GM12878 (cell line): ENCODE measurements at regions not wholly inside any gene's neighbourhood (a gene's known extent, or its start where the extent isn't known, plus 50 kb on each side); places are given as distances from the start of the nearest gene placed in this dataset.

Experiments
- ATAC-seq: fragments of 200-7000 bp; cut with Tn5 transposase; 3 replicates; pipeline ENCODE4 v1.9.1; 2020; ENCODE audit warnings: mild to moderate bottlenecking, moderate library complexity
- BruUV-seq: library from RNA; stranded (reverse); fragments of 400-500 nt; replicated peaks from 2 replicates; lab custom pipeline; 2021; lab: Mats Ljungman, UMichigan
- CTCF ChIA-PET: fragments of 300-600 bp; sonication (Branson Sonifier 250); formaldehyde crosslinking; extraction: SDS; loops from one replicate; lab custom pipeline; 2021; ENCODE audit warnings: inconsistent platforms; lab: Yijun Ruan, JAX
- POLR2A ChIA-PET: fragments of 350-600 bp; formaldehyde crosslinking; extraction: SDS; loops from one replicate; lab custom pipeline; 2021; ENCODE audit warnings: inconsistent platforms; lab: Charles Lee
- RAD21 ChIA-PET: fragments of 300-600 bp; sonication (Branson Sonifier 250); formaldehyde crosslinking; loops from one replicate; lab custom pipeline; 2023; ENCODE audit warnings: antibody characterized with exemption; ENCODE audit not compliant: unreplicated experiment; lab: Charles Lee
- SMC1A ChIA-PET: fragments of 300-600 bp; sonication (Branson Sonifier 250); formaldehyde crosslinking; loops from one replicate; lab custom pipeline; 2023; ENCODE audit not compliant: unreplicated experiment, uncharacterized antibody; lab: Charles Lee
- DNase-seq: peaks from one replicate; pipeline ENCODE4 v3.0.0-alpha.2; 2011; ENCODE audit warnings: low read depth, low spot score
- FAIRE-seq: peaks from 3 replicates; lab custom pipeline; 2011; peaks lifted over from hg19 to GRCh38; lab: Jason Lieb, UNC
- H2AFZ ChIP-seq: 2 replicates; pipeline ENCODE4 v1.6.0; 2011; ENCODE audit warnings: low read depth, low read length, control low read depth; ENCODE audit not compliant: control insufficient read depth
- H3K27ac ChIP-seq: 2 replicates; pipeline ENCODE4 v1.5.1; 2011; ENCODE audit warnings: control low read depth; ENCODE audit not compliant: control insufficient read depth, insufficient read depth
- H3K27me3 ChIP-seq, 2 experiments: replicated peaks in 1 of 2; 2 replicates each; pipeline versions ENCODE4 v1.6.0 to v1.6.1; 2011; ENCODE audit warnings: low read length in 1 of 2; ENCODE audit not compliant: control insufficient read depth in 2 of 2, insufficient read depth in 2 of 2
- H3K36me3 ChIP-seq, 2 experiments: 2 replicates each; pipeline ENCODE4 v1.5.1; 2011; ENCODE audit warnings: low read length in 1 of 2; ENCODE audit not compliant: control insufficient read depth in 2 of 2, insufficient read depth in 2 of 2
- H3K4me1 ChIP-seq: 2 replicates; pipeline ENCODE4 v1.6.1; 2011; ENCODE audit warnings: mild to moderate bottlenecking, low read length, moderate library complexity, mixed read lengths; ENCODE audit not compliant: control insufficient read depth, insufficient read depth
- H3K4me2 ChIP-seq: 2 replicates; pipeline ENCODE4 v1.6.0; 2011; ENCODE audit warnings: control low read depth; ENCODE audit not compliant: control insufficient read depth, insufficient read depth
- H3K4me3 ChIP-seq: fragments of 200-600 bp; sonication (generic); 2 replicates; pipeline ENCODE4 v1.5.1; 2016
- H3K79me2 ChIP-seq: 2 replicates; pipeline ENCODE4 v1.6.0; 2011; ENCODE audit warnings: low read length; ENCODE audit not compliant: control insufficient read depth, insufficient read depth
- H3K9ac ChIP-seq: 2 replicates; pipeline ENCODE4 v1.8.0; 2011; ENCODE audit warnings: low read length, control low read depth, mixed read lengths; ENCODE audit not compliant: control insufficient read depth, insufficient read depth
- H3K9me3 ChIP-seq: replicated peaks from 3 replicates; pipeline ENCODE4 v1.5.1; 2011; ENCODE audit warnings: mild to moderate bottlenecking, low read length; ENCODE audit not compliant: control insufficient read depth, insufficient read depth
- H4K20me1 ChIP-seq: 2 replicates; pipeline ENCODE4 v1.6.0; 2011; ENCODE audit not compliant: control insufficient read depth, insufficient read depth
- ATF2 ChIP-seq: IDR thresholded peaks from 2 replicates; pipeline ENCODE4 v1.6.1; 2012; ENCODE audit warnings: low read length, inconsistent platforms
- BMI1 ChIP-seq: fragments of 450-650 bp; IDR thresholded peaks from 2 replicates; pipeline ENCODE4 v1.6.1; 2016; ENCODE audit warnings: mild to moderate bottlenecking, moderate library complexity, borderline replicate concordance
- HDGF ChIP-seq: fragments of 450-650 bp; IDR thresholded peaks from 2 replicates; pipeline ENCODE4 v1.6.1; 2016; ENCODE audit warnings: antibody characterized with exemption
- KDM1A ChIP-seq: fragments of 200-600 bp; sonication (generic); IDR thresholded peaks from 2 replicates; pipeline ENCODE4 v1.6.1; 2016; ENCODE audit warnings: borderline replicate concordance
- LARP7 ChIP-seq: fragments of 450-650 bp; IDR thresholded peaks from 2 replicates; pipeline ENCODE4 v1.6.1; 2017; ENCODE audit warnings: mild to moderate bottlenecking
- MAX ChIP-seq: IDR thresholded peaks from 2 replicates; pipeline ENCODE4 v1.6.1; 2012; ENCODE audit warnings: low read depth, low read length, improper control_type of control experiment
- MYB ChIP-seq: fragments of 150-350 bp; IDR thresholded peaks from 2 replicates; pipeline ENCODE4 v1.6.1; 2014; ENCODE audit warnings: mild to moderate bottlenecking, low read depth, low read length, borderline replicate concordance
- NR2C1 ChIP-seq: fragments of 450-650 bp; IDR thresholded peaks from 2 replicates; pipeline ENCODE4 v1.6.1; 2017; ENCODE audit warnings: antibody characterized with exemption, mild to moderate bottlenecking, moderate library complexity
- PAX8 ChIP-seq: fragments of 450-650 bp; IDR thresholded peaks from 2 replicates; pipeline ENCODE4 v1.6.1; 2017; ENCODE audit warnings: mild to moderate bottlenecking, moderate library complexity
- RBBP5 ChIP-seq: fragments of 200-600 bp; sonication (generic); conservative IDR thresholded peaks from 2 replicates; pipeline ENCODE4 v1.6.1; 2016
- SMARCA5 ChIP-seq: fragments of 450-650 bp; IDR thresholded peaks from 2 replicates; pipeline ENCODE4 v1.6.1; 2017; ENCODE audit warnings: mild to moderate bottlenecking
- STAT3 ChIP-seq: IDR thresholded peaks from 2 replicates; pipeline ENCODE4 v1.6.1; 2011; ENCODE audit warnings: low read depth, low read length, improper control_type of control experiment
- TCF7 ChIP-seq: IDR thresholded peaks from 2 replicates; pipeline ENCODE4 v1.6.1; 2014; ENCODE audit warnings: antibody characterized with exemption, borderline replicate concordance
- USF1 ChIP-seq: IDR thresholded peaks from 2 replicates; pipeline ENCODE4 v1.6.1; 2011; ENCODE audit warnings: borderline replicate concordance, low read depth, mild to moderate bottlenecking, moderate library complexity, mixed read lengths, low read length; ENCODE audit not compliant: insufficient read depth; ENCODE audit errors: extremely low read length
- YY1 ChIP-seq: IDR thresholded peaks from 2 replicates; pipeline ENCODE4 v1.6.1; 2011; ENCODE audit warnings: low read depth, mild to moderate bottlenecking, low read length
- ZZZ3 ChIP-seq: IDR thresholded peaks from 2 replicates; pipeline ENCODE4 v1.6.1; 2011; ENCODE audit warnings: low read depth; ENCODE audit not compliant: control insufficient read depth, insufficient read length
- in situ Hi-C: fragments of 300-500 bp; cut with MboI; formaldehyde crosslinking; loops from 9 replicates; pipeline ENCODE4 v1.14.3; 2018; ENCODE audit warnings: mixed read lengths
- intact Hi-C: fragments of 100-400 bp; cut with micrococcal nuclease; formaldehyde crosslinking; loops from one replicate; pipeline ENCODE4 v1.14.2; 2022; ENCODE audit not compliant: unreplicated experiment

- intact Hi-C loops (no loop called here), in situ Hi-C loops (no loop called here)
- Histone ChIP-seq H3K9me3 (no peaks in the 10 kb centered on the region), H3K27me3 (no peaks in the 10 kb centered on the region), H3K36me3 (no peaks in the 10 kb centered on the region), H3K9ac (no peak overlapping the region), H3K79me2 (no peaks in the 10 kb centered on the region), H3K4me1 (no peaks in the 10 kb centered on the region), H2AFZ (no peak overlapping the region)
- ATAC-seq (no peak), DNase-seq (no peak), FAIRE-seq (no peak)
- ChIA-PET CTCF (no interaction called here), SMC1A (no interaction called here)
- BruUV-seq, result no TSS peak
- no peak for TF ChIP-seq RBBP5
- no peak for TF ChIP-seq NR2C1
- no peak for TF ChIP-seq TCF7
- no peak for TF ChIP-seq YY1
- no peak for TF ChIP-seq BMI1
- no peak for TF ChIP-seq KDM1A
- no peak for TF ChIP-seq HDGF
- no peak for TF ChIP-seq ATF2
- TF ChIP-seq USF1, result no peak
- no peak for TF ChIP-seq MYB
- no peak for TF ChIP-seq ZZZ3
- no peak for TF ChIP-seq LARP7
- no peak for TF ChIP-seq MAX
- TF ChIP-seq STAT3, result no peak
- TF ChIP-seq PAX8, result no peak
- TF ChIP-seq SMARCA5, result no peak
- TF ChIP-seq, all 136 proteins: peak for 0
- H3K4me2 ChIP-seq, result no peak overlapping the region
- H4K20me1 ChIP-seq, result no peaks in the 10 kb centered on the region
- RAD21 ChIA-PET, result no interaction called here
- POLR2A ChIA-PET, result no interaction called here
- no peak overlapping the region for H3K27ac ChIP-seq
- H3K4me3 ChIP-seq, result no peak overlapping the region
These were observed 607.0 kb upstream of the HS6ST1 start for GRCh38 chr2:128925631-128926030.
